ENCODE measurements at regions not wholly inside any gene's neighbourhood (a gene's known extent, or its start where the extent isn't known, plus 50 kb on each side); places are given as distances from the start of the nearest gene placed in this dataset.
A peak's percentile ranks its signal among the peaks of the same experiment; 100 is the strongest.

- Histone ChIP-seq H2BK120ac (ENCODE audit: low read depth, low read length) (peak overlapping the region; percentile 83), H3K23ac (ENCODE audit: low read depth, low read length) (peak overlapping the region; percentile 9; the same call in 1 of the 2 replicates), H3K79me1 (ENCODE audit: low read depth in 1 of 2, low read length in 2 of 2) (no peaks in the 10 kb centered on the region), H4K91ac (ENCODE audit: insufficient read depth, low read depth, low read length) (peak overlapping the region; percentile 54), H2BK20ac (ENCODE audit: low read depth, low read length) (peak overlapping the region; percentile 66), H3K9ac (ENCODE audit: low read depth, low read length) (no peak overlapping the region), H3K36me3 (ENCODE audit: control insufficient read depth, insufficient read depth, low read length) (no peaks in the 10 kb centered on the region), H3K27ac (ENCODE audit: insufficient read depth, low read length) (no peak overlapping the region), H3K4ac (ENCODE audit: low read depth, low read length) (peak overlapping the region; percentile 74), H2AFZ (replicated peaks; ENCODE audit: low read length, poor library complexity) (no peak overlapping the region), H4K20me1 (ENCODE audit: insufficient read depth, low read length) (no peaks in the 10 kb centered on the region), H4K5ac (ENCODE audit: low read depth, low read length) (no peak overlapping the region), H4K8ac (ENCODE audit: low read depth in 2 of 2, low read length in 2 of 2) (peak overlapping the region in 1 of 2 experiments; percentile 7; a peak in 1 of 4 replicates), H3K4me2 (ENCODE audit: low read depth, low read length) (0 out of 2 replicates have a peak overlapping the region, but pooled peaks have one; percentile 21), H3K4me3 (ENCODE audit: insufficient read depth, low read depth, low read length) (no peak overlapping the region), H2AK5ac (ENCODE audit: low read depth, low read length) (peak overlapping the region; percentile 65), H3K9me3 (ENCODE audit: control insufficient read depth, insufficient read depth, low read length) (no peaks in the 10 kb centered on the region), H2BK5ac (ENCODE audit: low read depth, low read length, poor library complexity, severe bottlenecking) (no peak overlapping the region), H3K56ac (ENCODE audit: extremely low read depth, insufficient read depth, low read length) (no peak overlapping the region), H3K27me3 (ENCODE audit: control insufficient read depth, insufficient read depth, low read length) (no peaks in the 10 kb centered on the region), H2AK9ac (replicated peaks; ENCODE audit: low read depth, low read length, poor library complexity) (no peak overlapping the region), H2BK15ac (ENCODE audit: low read depth, low read length) (peak overlapping the region; percentile 25; the same call in 1 of the 3 replicates), H3K4me1 (ENCODE audit: control insufficient read depth, insufficient read depth, low read length) (peaks cover 29% of the 10 kb centered on the region), H3K9me1 (ENCODE audit: insufficient read depth, low read length) (peaks cover 18% of the 10 kb centered on the region), H3K18ac (ENCODE audit: low read depth, low read length) (peak overlapping the region; percentile 32; the same call in 1 of the 2 replicates), H3K14ac (replicated peaks; ENCODE audit: low read depth, low read length) (0 out of 2 replicates have a peak overlapping the region, but pooled peaks have one; percentile 5)
- ATAC-seq (ENCODE audit: low read depth) (no peak), DNase-seq (no peak)
- WGBS, 2 experiments (ENCODE audit: extremely low coverage in 2 of 2, insufficient read length in 1 of 2) = 80% methylated on average over 1 of the region's 4 CpGs; no CpG with 5 or more reads in 1 of the 2 experiments
- TF ChIP-seq RCOR1 (IDR thresholded peaks at IDR 0.05; ENCODE audit: insufficient replicate concordance, low read length) (no peak), FOS (IDR thresholded peaks at IDR 0.05; ENCODE audit: low read depth, low read length) (no peak), POLR2A (IDR thresholded peaks at IDR 0.05; ENCODE audit: low read depth, low read length) (no peak), CHD1 (IDR thresholded peaks at IDR 0.05; ENCODE audit: low read depth, low read length) (no peak), MAZ (IDR thresholded peaks at IDR 0.05; ENCODE audit: borderline replicate concordance, low read depth, low read length) (no peak), MAFK (IDR thresholded peaks at IDR 0.05; ENCODE audit: low read depth, low read length) (no peak), CTCF (conservative IDR thresholded peaks at IDR 0.05; ENCODE audit: low read depth, low read length) (no peak)
- no TSS peak for BruUV-seq (replicated peaks)
- CTCF ChIA-PET = interaction anchor here (1.0 kb wide), 1 partner anchor 131 kb away, joined by 4 read pairs; no protein-coding TSS in a partner anchor
- in situ Hi-C loops (cut with MboI; ENCODE audit: low sequenced_read_pairs) (no loop called here), dilution Hi-C loops (cut with HindIII; ENCODE audit: low sequenced_read_pairs, unreplicated experiment) (no loop called here), intact Hi-C loops (cut with micrococcal nuclease) (loop anchor here (2.0 to 10.0 kb wide), 2 partner anchors 180 to 250 kb away; partner anchors contain the start of gene ETS2)
- POLR2A ChIA-PET (ENCODE audit: unreplicated experiment) = interaction anchor here (0.6 to 0.8 kb wide), 3 partner anchors 10 to 176 kb away, joined by 3 to 4 read pairs (median 4); no protein-coding TSS in a partner anchor
Measured at GRCh38 chr21:38984568-38984967, 178.8 kb downstream of the ETS2 start.
